Stimulated activated CD4-positive, alpha-beta T cell treated with anti-CD3 and anti-CD28 coated beads, Interleukin-2, amount 100 ng/mL, for 24 hours (primary cell): ENCODE measurements at regions not wholly inside any gene's neighbourhood (a gene's known extent, or its start where the extent isn't known, plus 50 kb on each side); places are given as distances from the start of the nearest gene placed in this dataset.
A peak's percentile ranks its signal among the peaks of the same experiment; 100 is the strongest.
"Not testable (repeated sequence)": the region's sequence is repeated elsewhere in the genome, so short reads cannot be mapped to it uniquely, and the experiment has no call there.

Experiments used
- DNase-seq, 2 donors: peaks; one replicate each; pipeline ENCODE4 v3.0.0-alpha.2; 2020

GRCh38 chr6:135722679-135723078 lies 128.8 kb upstream of the PDE7B start:
- DNase-seq, result peak in 1 of 2 donors; percentile 35

GRCh38 chr6:135728589-135728988 lies 122.9 kb upstream of the PDE7B start:
- DNase-seq, result no peak

- no peak for DNase-seq
Measured at GRCh38 chr6:135731116-135731515, 120.4 kb upstream of the PDE7B start.

- DNase-seq, result not testable (repeated sequence)
Measured at GRCh38 chr6:135736351-135736750, 115.2 kb upstream of the PDE7B start.

- DNase-seq, result no peak
Measured at GRCh38 chr6:135738636-135739035, 112.9 kb upstream of the PDE7B start.

GRCh38 chr6:135739288-135739687 lies 112.2 kb upstream of the PDE7B start:
- DNase-seq, result peak in 1 of 2 donors; percentile 3

GRCh38 chr6:135740580-135740979 lies 110.9 kb upstream of the PDE7B start:
- DNase-seq, result no peak

- DNase-seq, result no peak
Measured at GRCh38 chr6:135743476-135743875, 108.0 kb upstream of the PDE7B start.

GRCh38 chr6:135748189-135748588 lies 103.3 kb upstream of the PDE7B start:
- DNase-seq, result no peak

GRCh38 chr6:135750081-135750480 lies 101.4 kb upstream of the PDE7B start:
- DNase-seq, result no peak

GRCh38 chr6:135753196-135753595 lies 98.3 kb upstream of the PDE7B start:
- DNase-seq, result no peak

- DNase-seq, result no peak
Measured at GRCh38 chr6:135759831-135760230, 91.7 kb upstream of the PDE7B start.

GRCh38 chr6:135774006-135774405 lies 77.5 kb upstream of the PDE7B start:
- DNase-seq, result no peak

GRCh38 chr6:135779213-135779612 lies 72.3 kb upstream of the PDE7B start:
- DNase-seq, result no peak

- no peak for DNase-seq
Measured at GRCh38 chr6:135780326-135780725, 71.2 kb upstream of the PDE7B start.

- DNase-seq, result no peak
Measured at GRCh38 chr6:135782546-135782945, 69.0 kb upstream of the PDE7B start.

GRCh38 chr6:135784507-135784906 lies 67.0 kb upstream of the PDE7B start:
- DNase-seq, result no peak

GRCh38 chr6:135789375-135790050 lies 62.0 kb upstream of the PDE7B start:
- no peak for DNase-seq

- no peak for DNase-seq
Measured at GRCh38 chr6:135791441-135791840, 60.1 kb upstream of the PDE7B start.

- DNase-seq, result no peak
Measured at GRCh38 chr6:135796643-135797305, 54.7 kb upstream of the PDE7B start.

GRCh38 chr6:135797361-135797760 lies 54.1 kb upstream of the PDE7B start:
- DNase-seq, result no peak

- DNase-seq, result no peak
Measured at GRCh38 chr6:135798751-135799515, 52.6 kb upstream of the PDE7B start.
